ENCODE measurements at regions not wholly inside any gene's neighbourhood (a gene's known extent, or its start where the extent isn't known, plus 50 kb on each side); places are given as distances from the start of the nearest gene placed in this dataset.

GRCh38 chr7:67502929-67503328, 506.3 kb downstream of the TYW1 start:
- H2BK15ac ChIP-seq (replicated peaks; ENCODE audit: low read depth), result no peak overlapping the region
- H3K79me1 ChIP-seq (ENCODE audit: low read length), result no peaks in the 10 kb centered on the region
- no peak overlapping the region for H3K27ac ChIP-seq (ENCODE audit: low read depth, low read length)
- H3K27me3 ChIP-seq (ENCODE audit: insufficient read depth, low read length, poor library complexity), result no peaks in the 10 kb centered on the region
- H3K79me2 ChIP-seq (ENCODE audit: control insufficient read depth, insufficient read depth, low read length), result no peaks in the 10 kb centered on the region
- WGBS (ENCODE audit: extremely low coverage, insufficient coverage, low lambda C conversion rate), result no CpG with 5 or more reads among the region's 3 CpGs
- no peaks in the 10 kb centered on the region for H3K4me1 ChIP-seq (ENCODE audit: control insufficient read depth, low read depth, low read length)
- H4K8ac ChIP-seq (ENCODE audit: low read depth, low read length), result no peak overlapping the region
- no peak overlapping the region for H2BK5ac ChIP-seq (ENCODE audit: low read length)
- H3K9ac ChIP-seq (ENCODE audit: low read length), result no peak overlapping the region
- H3K56ac ChIP-seq (ENCODE audit: low read length), result no peak overlapping the region
- H2AK5ac ChIP-seq (ENCODE audit: low read length), result no peak overlapping the region
- H3K18ac ChIP-seq (ENCODE audit: low read length), result no peak overlapping the region
- no peak overlapping the region for H4K5ac ChIP-seq (ENCODE audit: low read length)
- no peak overlapping the region for H3K4ac ChIP-seq (ENCODE audit: low read depth, low read length)
- H3K4me3 ChIP-seq (ENCODE audit: low read length), result no peak overlapping the region
- no peak overlapping the region for H3K4me2 ChIP-seq (ENCODE audit: low read length)
- no peak overlapping the region for H3K23ac ChIP-seq (ENCODE audit: low read length)
- no peaks in the 10 kb centered on the region for H3K36me3 ChIP-seq (ENCODE audit: control insufficient read depth, insufficient read depth, low read length)
- no peak overlapping the region for H2BK120ac ChIP-seq (ENCODE audit: low read depth, low read length)
- no peak for DNase-seq

GRCh38 chr7:67505449-67505848, 508.8 kb downstream of the TYW1 start:
- Histone ChIP-seq H3K4me3 (ENCODE audit: low read length) (no peak overlapping the region), H3K4me2 (ENCODE audit: low read length) (no peak overlapping the region), H4K8ac (ENCODE audit: low read depth, low read length) (no peak overlapping the region), H3K79me2 (ENCODE audit: control insufficient read depth, insufficient read depth, low read length) (no peaks in the 10 kb centered on the region), H3K56ac (ENCODE audit: low read length) (no peak overlapping the region), H3K36me3 (ENCODE audit: control insufficient read depth, insufficient read depth, low read length) (no peaks in the 10 kb centered on the region), H3K18ac (ENCODE audit: low read length) (no peak overlapping the region), H3K4ac (ENCODE audit: low read depth, low read length) (no peak overlapping the region), H2AK5ac (ENCODE audit: low read length) (no peak overlapping the region), H2BK5ac (ENCODE audit: low read length) (no peak overlapping the region), H3K79me1 (ENCODE audit: low read length) (no peaks in the 10 kb centered on the region), H4K5ac (ENCODE audit: low read length) (no peak overlapping the region), H3K27ac (ENCODE audit: low read depth, low read length) (no peak overlapping the region), H3K4me1 (ENCODE audit: control insufficient read depth, low read depth, low read length) (no peaks in the 10 kb centered on the region), H3K9ac (ENCODE audit: low read length) (no peak overlapping the region), H2BK15ac (replicated peaks; ENCODE audit: low read depth) (no peak overlapping the region), H3K23ac (ENCODE audit: low read length) (no peak overlapping the region), H3K27me3 (ENCODE audit: insufficient read depth, low read length, poor library complexity) (no peaks in the 10 kb centered on the region), H2BK120ac (ENCODE audit: low read depth, low read length) (no peak overlapping the region)
- no peak for DNase-seq

GRCh38 chr7:67512481-67512880, 515.8 kb downstream of the TYW1 start:
- Histone ChIP-seq H4K8ac (ENCODE audit: low read depth, low read length) (no peak overlapping the region), H2BK120ac (ENCODE audit: low read depth, low read length) (no peak overlapping the region), H3K9ac (ENCODE audit: low read length) (no peak overlapping the region), H3K27ac (ENCODE audit: low read depth, low read length) (no peak overlapping the region), H3K23ac (ENCODE audit: low read length) (no peak overlapping the region), H3K79me1 (ENCODE audit: low read length) (no peaks in the 10 kb centered on the region), H3K4me1 (ENCODE audit: control insufficient read depth, low read depth, low read length) (no peaks in the 10 kb centered on the region), H2BK5ac (ENCODE audit: low read length) (no peak overlapping the region), H3K4me2 (ENCODE audit: low read length) (no peak overlapping the region), H4K5ac (ENCODE audit: low read length) (no peak overlapping the region), H3K36me3 (ENCODE audit: control insufficient read depth, insufficient read depth, low read length) (no peaks in the 10 kb centered on the region), H3K27me3 (ENCODE audit: insufficient read depth, low read length, poor library complexity) (no peaks in the 10 kb centered on the region), H2BK15ac (replicated peaks; ENCODE audit: low read depth) (no peak overlapping the region), H3K4me3 (ENCODE audit: low read length) (no peak overlapping the region), H3K56ac (ENCODE audit: low read length) (no peak overlapping the region), H3K18ac (ENCODE audit: low read length) (no peak overlapping the region), H2AK5ac (ENCODE audit: low read length) (no peak overlapping the region), H3K4ac (ENCODE audit: low read depth, low read length) (no peak overlapping the region), H3K79me2 (ENCODE audit: control insufficient read depth, insufficient read depth, low read length) (no peaks in the 10 kb centered on the region)
- DNase-seq, result peak; percentile 55
- no CpG with 5 or more reads among the region's 7 CpGs for WGBS (ENCODE audit: extremely low coverage, insufficient coverage, low lambda C conversion rate)

- Histone ChIP-seq H2BK120ac (ENCODE audit: low read depth, low read length) (no peak overlapping the region), H3K27ac (ENCODE audit: low read depth, low read length) (no peak overlapping the region), H3K36me3 (ENCODE audit: control insufficient read depth, insufficient read depth, low read length) (no peaks in the 10 kb centered on the region), H3K4ac (ENCODE audit: low read depth, low read length) (no peak overlapping the region), H3K4me3 (ENCODE audit: low read length) (no peak overlapping the region), H4K5ac (ENCODE audit: low read length) (no peak overlapping the region), H2AK5ac (ENCODE audit: low read length) (no peak overlapping the region), H2BK15ac (replicated peaks; ENCODE audit: low read depth) (no peak overlapping the region), H3K79me1 (ENCODE audit: low read length) (no peaks in the 10 kb centered on the region), H3K27me3 (ENCODE audit: insufficient read depth, low read length, poor library complexity) (no peaks in the 10 kb centered on the region), H3K4me2 (ENCODE audit: low read length) (no peak overlapping the region), H3K23ac (ENCODE audit: low read length) (no peak overlapping the region), H2BK5ac (ENCODE audit: low read length) (no peak overlapping the region), H3K18ac (ENCODE audit: low read length) (no peak overlapping the region), H3K4me1 (ENCODE audit: control insufficient read depth, low read depth, low read length) (no peaks in the 10 kb centered on the region), H4K8ac (ENCODE audit: low read depth, low read length) (no peak overlapping the region), H3K56ac (ENCODE audit: low read length) (no peak overlapping the region), H3K79me2 (ENCODE audit: control insufficient read depth, insufficient read depth, low read length) (no peaks in the 10 kb centered on the region), H3K9ac (ENCODE audit: low read length) (no peak overlapping the region)
- no peak for DNase-seq
- WGBS (ENCODE audit: extremely low coverage, insufficient coverage, low lambda C conversion rate), result no CpG with 5 or more reads among the region's 4 CpGs
Measured at GRCh38 chr7:67518580-67518979, 521.9 kb downstream of the TYW1 start.

- H3K9ac ChIP-seq (ENCODE audit: low read length), result no peak overlapping the region
- WGBS (ENCODE audit: extremely low coverage, insufficient coverage, low lambda C conversion rate), result no CpG with 5 or more reads among the region's 3 CpGs
- no peaks in the 10 kb centered on the region for H3K36me3 ChIP-seq (ENCODE audit: control insufficient read depth, insufficient read depth, low read length)
- H2AK5ac ChIP-seq (ENCODE audit: low read length), result no peak overlapping the region
- no peaks in the 10 kb centered on the region for H3K79me1 ChIP-seq (ENCODE audit: low read length)
- H2BK120ac ChIP-seq (ENCODE audit: low read depth, low read length), result no peak overlapping the region
- no peak overlapping the region for H3K4ac ChIP-seq (ENCODE audit: low read depth, low read length)
- H3K79me2 ChIP-seq (ENCODE audit: control insufficient read depth, insufficient read depth, low read length), result no peaks in the 10 kb centered on the region
- H2BK5ac ChIP-seq (ENCODE audit: low read length), result no peak overlapping the region
- H3K18ac ChIP-seq (ENCODE audit: low read length), result no peak overlapping the region
- no peak overlapping the region for H2BK15ac ChIP-seq (replicated peaks; ENCODE audit: low read depth)
- no peaks in the 10 kb centered on the region for H3K27me3 ChIP-seq (ENCODE audit: insufficient read depth, low read length, poor library complexity)
- H3K23ac ChIP-seq (ENCODE audit: low read length), result no peak overlapping the region
- H3K4me2 ChIP-seq (ENCODE audit: low read length), result no peak overlapping the region
- no peak for DNase-seq
- no peak overlapping the region for H3K56ac ChIP-seq (ENCODE audit: low read length)
- H3K27ac ChIP-seq (ENCODE audit: low read depth, low read length), result no peak overlapping the region
- H4K8ac ChIP-seq (ENCODE audit: low read depth, low read length), result no peak overlapping the region
- H4K5ac ChIP-seq (ENCODE audit: low read length), result no peak overlapping the region
- no peak overlapping the region for H3K4me3 ChIP-seq (ENCODE audit: low read length)
- no peaks in the 10 kb centered on the region for H3K4me1 ChIP-seq (ENCODE audit: control insufficient read depth, low read depth, low read length)
Measured at GRCh38 chr7:67519171-67519570, 522.5 kb downstream of the TYW1 start.

- no peak overlapping the region for H3K56ac ChIP-seq (ENCODE audit: low read length)
- no peak overlapping the region for H3K18ac ChIP-seq (ENCODE audit: low read length)
- no peaks in the 10 kb centered on the region for H3K36me3 ChIP-seq (ENCODE audit: control insufficient read depth, insufficient read depth, low read length)
- H2AK5ac ChIP-seq (ENCODE audit: low read length), result no peak overlapping the region
- no peak overlapping the region for H4K8ac ChIP-seq (ENCODE audit: low read depth, low read length)
- no peaks in the 10 kb centered on the region for H3K79me2 ChIP-seq (ENCODE audit: control insufficient read depth, insufficient read depth, low read length)
- H3K79me1 ChIP-seq (ENCODE audit: low read length), result no peaks in the 10 kb centered on the region
- no peak overlapping the region for H2BK15ac ChIP-seq (replicated peaks; ENCODE audit: low read depth)
- no peak overlapping the region for H3K23ac ChIP-seq (ENCODE audit: low read length)
- no peak overlapping the region for H2BK5ac ChIP-seq (ENCODE audit: low read length)
- H3K4me3 ChIP-seq (ENCODE audit: low read length), result no peak overlapping the region
- no peak overlapping the region for H3K4ac ChIP-seq (ENCODE audit: low read depth, low read length)
- no peak overlapping the region for H2BK120ac ChIP-seq (ENCODE audit: low read depth, low read length)
- no peaks in the 10 kb centered on the region for H3K27me3 ChIP-seq (ENCODE audit: insufficient read depth, low read length, poor library complexity)
- no peaks in the 10 kb centered on the region for H3K4me1 ChIP-seq (ENCODE audit: control insufficient read depth, low read depth, low read length)
- H4K5ac ChIP-seq (ENCODE audit: low read length), result no peak overlapping the region
- peak; percentile 9 for DNase-seq
- no CpG with 5 or more reads among the region's 3 CpGs for WGBS (ENCODE audit: extremely low coverage, insufficient coverage, low lambda C conversion rate)
- H3K4me2 ChIP-seq (ENCODE audit: low read length), result no peak overlapping the region
- H3K9ac ChIP-seq (ENCODE audit: low read length), result no peak overlapping the region
- H3K27ac ChIP-seq (ENCODE audit: low read depth, low read length), result no peak overlapping the region
Measured at GRCh38 chr7:67522504-67522903, 525.9 kb downstream of the TYW1 start.
